GM08714 (cell line): ENCODE measurements at regions not wholly inside any gene's neighbourhood (a gene's known extent, or its start where the extent isn't known, plus 50 kb on each side); places are given as distances from the start of the nearest gene placed in this dataset.
A peak's percentile ranks its signal among the peaks of the same experiment; 100 is the strongest.

Experiments
- H3K4me3 ChIP-seq: fragments of 200-500 bp; sonication (Bioruptor generic); 2 replicates; pipeline ENCODE4 v1.5.1; 2014; ENCODE audit warnings: mild to moderate bottlenecking, low read length, inconsistent platforms
- ZNF274 ChIP-seq: IDR thresholded peaks from 2 replicates; pipeline ENCODE4 v1.6.1; 2012; ENCODE audit warnings: mild to moderate bottlenecking, low read depth, low read length

GRCh38 chr6:166877906-166878305, 78.4 kb downstream of the RNASET2 start:
- no peak for TF ChIP-seq ZNF274
- H3K4me3 ChIP-seq = no peak overlapping the region

GRCh38 chr6:166877349-166877748, 79.0 kb downstream of the RNASET2 start:
- no peak for TF ChIP-seq ZNF274
- no peak overlapping the region for H3K4me3 ChIP-seq

GRCh38 chr6:166872531-166873009, 83.8 kb downstream of the RNASET2 start:
- TF ChIP-seq ZNF274 = no peak
- H3K4me3 ChIP-seq = no peak overlapping the region

- no peak overlapping the region for H3K4me3 ChIP-seq
- TF ChIP-seq ZNF274 = no peak
Measured at GRCh38 chr6:166870602-166871208, 85.6 kb downstream of the RNASET2 start.

- no peak for TF ChIP-seq ZNF274
- no peak overlapping the region for H3K4me3 ChIP-seq
Measured at GRCh38 chr6:166866839-166867637, 89.3 kb downstream of the RNASET2 start.

DNA sequence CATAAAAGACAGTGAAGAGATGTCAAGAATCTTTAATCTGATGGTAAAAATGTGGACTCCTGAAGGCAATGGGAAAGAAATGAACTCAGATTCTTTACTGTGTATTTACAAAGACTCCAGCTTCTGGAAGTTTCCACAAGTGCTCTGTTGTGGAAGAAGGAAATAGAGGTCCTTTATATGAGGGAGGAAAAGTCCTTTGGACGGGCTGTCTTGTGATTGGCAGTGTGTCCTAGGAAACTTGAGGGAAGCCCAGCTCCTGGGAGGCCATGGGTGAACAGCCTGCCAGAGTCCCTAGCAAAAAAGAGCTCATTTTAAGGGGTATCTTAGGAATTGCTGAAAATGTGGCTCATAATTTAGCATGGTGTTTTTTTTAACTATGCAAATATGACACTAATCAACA, 92.0 kb downstream of the RNASET2 start:
- TF ChIP-seq ZNF274 = no peak

GRCh38 chr6:166862978-166863530, 93.3 kb downstream of the RNASET2 start:
- TF ChIP-seq ZNF274 = no peak
- H3K4me3 ChIP-seq = peak overlapping the region; percentile 65; the same call in 1 of the 2 replicates

More for the DNA sequence above, 92.0 kb downstream of the RNASET2 start:
- no peak overlapping the region for H3K4me3 ChIP-seq

GRCh38 chr6:166862287-166862977, 93.9 kb downstream of the RNASET2 start:
- TF ChIP-seq ZNF274 = no peak
- H3K4me3 ChIP-seq = peak overlapping the region; percentile 65; the same call in 1 of the 2 replicates

DNA sequence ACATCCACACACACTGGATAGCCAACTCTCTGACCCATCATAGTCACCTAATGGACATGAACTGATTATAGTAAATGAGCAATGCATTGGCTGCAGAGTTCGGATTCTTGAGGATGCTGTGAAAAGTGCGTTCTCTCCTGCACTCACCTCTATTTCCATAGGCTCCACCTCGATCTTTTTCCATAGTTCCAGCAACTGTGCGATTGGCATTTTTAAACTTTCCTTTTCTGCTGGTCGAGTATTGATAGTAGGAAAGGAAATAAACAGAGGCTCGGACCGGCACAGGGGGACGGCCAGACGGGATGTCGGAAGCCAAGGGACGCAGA, 94.4 kb downstream of the RNASET2 start:
- peak overlapping the region; percentile 65; the same call in 1 of the 2 replicates for H3K4me3 ChIP-seq

DNA sequence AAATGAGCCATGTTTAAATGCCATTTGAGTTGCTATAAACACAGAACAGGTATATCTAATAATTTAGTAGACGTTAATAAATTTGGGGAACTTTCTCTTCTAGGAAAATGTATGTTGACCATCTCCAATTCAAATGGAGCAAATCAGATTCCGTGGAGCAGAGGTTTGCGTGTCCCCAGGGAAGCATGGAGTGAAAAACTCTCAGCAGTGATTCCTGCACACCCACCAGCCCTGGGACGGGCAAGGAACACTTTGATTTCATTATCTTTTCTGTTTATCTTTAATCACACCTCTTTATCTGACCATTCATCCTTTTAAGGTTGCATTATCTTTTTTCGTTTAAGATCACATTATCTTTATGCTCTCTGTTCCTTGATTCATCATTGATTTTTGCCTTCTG, 95.0 kb downstream of the RNASET2 start:
- TF ChIP-seq ZNF274 = no peak
- no peak overlapping the region for H3K4me3 ChIP-seq

More for the DNA sequence above, 94.4 kb downstream of the RNASET2 start:
- TF ChIP-seq ZNF274 = no peak

GRCh38 chr6:166860392-166860791, 96.0 kb downstream of the RNASET2 start:
- no peak overlapping the region; the same call in 1 of the 2 replicates for H3K4me3 ChIP-seq
- no peak for TF ChIP-seq ZNF274

DNA sequence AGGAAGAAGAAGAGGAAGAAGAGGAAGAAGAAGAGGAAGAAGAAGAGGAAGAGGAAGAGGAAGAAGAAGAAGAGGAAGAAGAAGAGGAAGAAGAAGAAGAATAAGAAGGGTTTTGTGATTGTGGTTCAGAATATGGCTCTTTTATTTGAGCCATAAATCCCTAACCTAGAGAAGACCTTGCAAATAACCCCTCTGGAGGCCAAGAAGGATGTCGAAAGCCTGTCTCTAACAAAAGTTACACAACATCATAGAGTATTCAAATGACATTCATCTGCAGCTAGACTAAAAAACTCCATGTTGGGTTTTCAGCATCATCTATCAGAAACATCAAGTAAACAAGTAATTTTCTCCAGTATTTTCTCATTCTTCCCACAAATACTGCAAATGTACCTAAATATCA, 100.9 kb downstream of the RNASET2 start:
- no peak for TF ChIP-seq ZNF274
- no peak overlapping the region for H3K4me3 ChIP-seq

DNA sequence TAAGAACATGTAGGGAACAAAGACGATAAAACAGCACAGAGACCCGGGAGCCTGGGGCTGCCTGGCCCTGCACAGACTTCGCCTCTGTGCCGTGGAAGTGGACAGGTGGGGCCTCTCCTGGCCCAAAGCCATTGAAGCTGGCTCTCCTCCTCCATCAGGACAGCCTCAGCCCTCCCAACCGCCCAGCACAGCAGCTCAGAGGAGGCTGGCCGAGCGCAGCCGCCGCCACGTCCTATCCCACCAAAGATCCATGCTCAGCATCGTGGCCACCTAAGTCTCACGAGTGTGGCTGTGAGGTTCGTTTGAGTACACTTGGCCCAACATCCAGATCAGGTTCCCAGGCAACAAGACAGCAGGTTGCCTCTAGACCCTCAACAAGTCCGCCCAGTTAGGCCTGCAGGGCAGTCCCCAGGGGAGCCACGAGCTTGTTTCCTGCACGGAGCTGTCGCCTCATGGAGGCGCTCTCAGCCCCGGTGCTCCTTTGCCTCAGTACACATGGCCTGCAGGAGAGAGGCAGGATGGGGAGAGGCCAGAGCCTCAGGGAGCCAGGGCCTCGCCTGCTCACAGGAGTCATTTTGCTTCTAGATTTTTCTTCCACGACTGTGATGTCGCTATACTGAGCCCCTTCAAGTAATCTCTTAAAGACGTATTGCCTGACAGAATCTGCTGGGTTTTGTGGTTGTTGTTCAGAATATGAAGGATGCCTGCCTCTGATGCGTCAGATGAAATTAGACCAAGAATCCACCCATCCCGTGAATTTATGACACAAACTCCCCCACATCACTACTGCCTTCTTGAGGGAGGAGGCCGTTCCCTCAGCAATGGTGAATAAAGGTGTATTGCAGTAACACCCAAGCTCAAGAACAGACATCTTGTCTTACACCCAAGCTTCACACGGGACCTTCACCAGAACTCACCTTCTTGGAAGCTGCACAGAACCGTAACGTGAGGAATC, 102.7 kb downstream of the RNASET2 start:
- H3K4me3 ChIP-seq = no peak overlapping the region
- no peak for TF ChIP-seq ZNF274
